Keratinocyte (primary cell): ENCODE measurements at regions not wholly inside any gene's neighbourhood (a gene's known extent, or its start where the extent isn't known, plus 50 kb on each side); places are given as distances from the start of the nearest gene placed in this dataset.

Experiments used
- DNase-seq: peaks from one replicate; pipeline ENCODE4 v3.0.0-alpha.2; 2011; ENCODE audit warnings: low read depth, missing footprints, low spot score
- FAIRE-seq: peaks from 2 replicates; lab custom pipeline; 2011; peaks lifted over from hg19 to GRCh38; lab: Jason Lieb, UNC
- H2AFZ ChIP-seq: 2 replicates; pipeline ENCODE4 v1.6.0; 2012; ENCODE audit warnings: low read length, control low read depth, inconsistent platforms; ENCODE audit not compliant: control insufficient read depth
- H3K27ac ChIP-seq: 2 replicates; pipeline ENCODE4 v1.5.1; 2011; ENCODE audit warnings: low read length; ENCODE audit not compliant: control insufficient read depth, insufficient read depth
- H3K27me3 ChIP-seq: 3 replicates; pipeline ENCODE4 v1.6.0; 2011; ENCODE audit warnings: low read length; ENCODE audit not compliant: control insufficient read depth, insufficient read depth; ENCODE audit errors: extremely low read depth
- H3K36me3 ChIP-seq, 2 experiments: 2 replicates in 1 of 2; 3 replicates in 1 of 2; pipeline ENCODE4 v1.5.1; 2011; ENCODE audit warnings: low read length in 2 of 2, mild to moderate bottlenecking in 1 of 2; ENCODE audit not compliant: control insufficient read depth in 2 of 2, insufficient read depth in 2 of 2; ENCODE audit errors: extremely low read depth in 1 of 2
- H3K4me1 ChIP-seq: 3 replicates; pipeline ENCODE4 v1.5.1; 2011; ENCODE audit warnings: low read length; ENCODE audit not compliant: control insufficient read depth, insufficient read depth; ENCODE audit errors: extremely low read depth
- H3K4me2 ChIP-seq: 3 replicates; pipeline ENCODE4 v1.6.0; 2011; ENCODE audit warnings: low read depth, low read length; ENCODE audit not compliant: control insufficient read depth, insufficient read depth; ENCODE audit errors: extremely low read depth
- H3K4me3 ChIP-seq, 3 experiments: fragments of 200-600 bp in 1 of 3; sonication (generic) in 1 of 3; 2 replicates in 2 of 3; 3 replicates in 1 of 3; pipeline ENCODE4 v1.5.1; 2011 to 2016; ENCODE audit warnings: low read length in 3 of 3, mild to moderate bottlenecking in 3 of 3, control low read depth in 2 of 3, inconsistent platforms in 1 of 3, low read depth in 1 of 3, mixed read lengths in 1 of 3, mixed run types in 1 of 3, moderate library complexity in 1 of 3; ENCODE audit not compliant: control insufficient read depth in 2 of 3, insufficient read depth in 2 of 3; ENCODE audit errors: extremely low read depth in 1 of 3
- H3K79me2 ChIP-seq: 2 replicates; pipeline ENCODE4 v1.6.0; 2012; ENCODE audit warnings: low read length; ENCODE audit not compliant: control insufficient read depth, insufficient read depth
- H3K9ac ChIP-seq: 3 replicates; pipeline ENCODE4 v1.6.0; 2011; ENCODE audit warnings: low read length; ENCODE audit not compliant: control insufficient read depth, insufficient read depth; ENCODE audit errors: extremely low read depth
- H3K9me1 ChIP-seq: 3 replicates; pipeline ENCODE4 v1.6.0; 2011; ENCODE audit warnings: low read length; ENCODE audit not compliant: control insufficient read depth, insufficient read depth; ENCODE audit errors: extremely low read depth
- H3K9me3 ChIP-seq: 2 replicates; pipeline ENCODE4 v1.5.1; 2012; ENCODE audit warnings: low read depth, low read length; ENCODE audit not compliant: control insufficient read depth
- H4K20me1 ChIP-seq: 3 replicates; pipeline ENCODE4 v1.6.0; 2011; ENCODE audit warnings: low read length; ENCODE audit not compliant: control insufficient read depth, insufficient read depth; ENCODE audit errors: extremely low read depth
- EZH2 ChIP-seq: IDR thresholded peaks from one replicate; pipeline ENCODE4 v1.6.1; 2012; ENCODE audit warnings: inconsistent platforms, mild to moderate bottlenecking, low read length, moderate library complexity
- dilution Hi-C: fragments of 300-500 bp; cut with MboI; formaldehyde crosslinking; loops from one replicate; pipeline ENCODE4 v1.7.0; 2020; ENCODE audit warnings: low sequenced_read_pairs; ENCODE audit not compliant: extremely low pct_ligation_motif_present
- TF ChIP-seq, protein P1 (sequence below), 3 experiments: IDR thresholded peaks in 1 of 3; conservative IDR thresholded peaks in 1 of 3; optimal IDR thresholded peaks in 1 of 3; 2 replicates in 2 of 3; 3 replicates in 1 of 3; pipeline versions ENCODE3 to v1.5.1; 2011; ENCODE audit warnings: low read length in 3 of 3, mild to moderate bottlenecking in 3 of 3, moderate library complexity in 2 of 3, control low read depth in 1 of 3, inconsistent platforms in 1 of 3; ENCODE audit not compliant: insufficient read depth in 2 of 3; ENCODE audit errors: extremely low read depth in 1 of 3

DNA sequence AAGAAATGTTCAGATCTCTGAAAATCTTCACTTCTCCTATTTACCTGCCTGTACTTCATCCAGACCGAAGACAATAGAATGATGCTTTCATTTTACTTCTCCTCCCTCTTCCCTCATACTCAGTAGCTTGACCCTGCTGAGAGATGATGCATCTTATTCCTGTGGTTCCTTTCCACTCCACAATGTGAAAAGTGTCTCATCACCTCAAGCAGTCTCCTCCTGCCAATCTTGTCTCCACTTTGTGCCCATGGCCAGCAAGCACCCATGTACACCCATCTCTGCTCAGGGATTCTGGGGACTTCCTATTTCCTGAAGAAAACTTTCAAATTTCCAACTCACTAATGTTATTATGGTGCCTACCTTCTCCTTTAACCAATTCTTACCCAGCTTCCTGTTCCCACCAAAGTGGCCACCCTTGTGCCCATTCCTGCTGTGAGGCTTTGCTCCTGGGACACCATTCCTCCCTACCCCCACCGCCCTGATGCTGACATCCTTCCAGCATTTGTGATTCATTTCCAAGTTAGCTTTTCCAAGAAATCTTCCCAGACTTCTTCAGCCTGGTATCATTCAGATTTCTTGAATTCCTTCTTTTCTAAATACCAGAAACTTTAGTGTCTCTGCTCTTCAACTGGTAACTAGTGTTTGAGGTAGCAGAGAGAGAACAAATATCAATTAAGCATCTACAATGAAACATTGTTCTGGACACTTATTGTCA is 212.5 kb downstream of the POSTN start:
- Histone ChIP-seq H3K4me3 (no peak overlapping the region), H3K36me3 (no peaks in the 10 kb centered on the region), H3K27me3 (no peaks in the 10 kb centered on the region), H4K20me1 (no peaks in the 10 kb centered on the region), H3K4me2 (no peak overlapping the region), H3K79me2 (no peaks in the 10 kb centered on the region), H3K9me3 (no peaks in the 10 kb centered on the region), H3K27ac (no peak overlapping the region), H3K9ac (no peak overlapping the region), H3K9me1 (no peaks in the 10 kb centered on the region), H2AFZ (no peak overlapping the region), H3K4me1 (no peaks in the 10 kb centered on the region)
- FAIRE-seq: no peak
- DNase-seq: no peak
- dilution Hi-C loops: no loop called here
- TF ChIP-seq EZH2: no peak
- TF ChIP-seq, protein P1, sequence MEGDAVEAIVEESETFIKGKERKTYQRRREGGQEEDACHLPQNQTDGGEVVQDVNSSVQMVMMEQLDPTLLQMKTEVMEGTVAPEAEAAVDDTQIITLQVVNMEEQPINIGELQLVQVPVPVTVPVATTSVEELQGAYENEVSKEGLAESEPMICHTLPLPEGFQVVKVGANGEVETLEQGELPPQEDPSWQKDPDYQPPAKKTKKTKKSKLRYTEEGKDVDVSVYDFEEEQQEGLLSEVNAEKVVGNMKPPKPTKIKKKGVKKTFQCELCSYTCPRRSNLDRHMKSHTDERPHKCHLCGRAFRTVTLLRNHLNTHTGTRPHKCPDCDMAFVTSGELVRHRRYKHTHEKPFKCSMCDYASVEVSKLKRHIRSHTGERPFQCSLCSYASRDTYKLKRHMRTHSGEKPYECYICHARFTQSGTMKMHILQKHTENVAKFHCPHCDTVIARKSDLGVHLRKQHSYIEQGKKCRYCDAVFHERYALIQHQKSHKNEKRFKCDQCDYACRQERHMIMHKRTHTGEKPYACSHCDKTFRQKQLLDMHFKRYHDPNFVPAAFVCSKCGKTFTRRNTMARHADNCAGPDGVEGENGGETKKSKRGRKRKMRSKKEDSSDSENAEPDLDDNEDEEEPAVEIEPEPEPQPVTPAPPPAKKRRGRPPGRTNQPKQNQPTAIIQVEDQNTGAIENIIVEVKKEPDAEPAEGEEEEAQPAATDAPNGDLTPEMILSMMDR (optimal IDR thresholded peaks at IDR 0.05 in 1 of 3, IDR thresholded peaks at IDR 0.05 in 1 of 3, conservative IDR thresholded peaks at IDR 0.05 in 1 of 3; ENCODE audit: extremely low read depth in 1 of 3, insufficient read depth in 2 of 3, low read length in 3 of 3): no peak

DNA sequence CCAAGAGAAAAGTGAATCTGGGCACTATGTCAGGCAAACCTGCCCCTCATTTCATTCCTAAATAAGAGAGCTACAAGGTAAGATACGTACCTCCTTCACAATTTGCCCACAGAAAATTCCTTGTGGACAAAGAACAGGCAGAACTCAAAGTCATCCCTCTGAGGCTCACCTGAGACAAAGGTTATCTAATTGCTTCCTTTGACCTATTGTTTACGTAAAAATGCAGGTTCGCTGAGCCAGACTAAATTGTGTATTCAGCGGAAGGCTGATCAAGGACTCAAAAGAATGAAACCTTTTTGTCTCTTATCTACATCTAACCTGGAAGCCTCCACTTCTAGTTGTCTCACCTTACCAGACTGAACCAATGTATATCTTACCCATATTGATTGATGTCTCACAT is 213.3 kb downstream of the POSTN start:
- no peaks in the 10 kb centered on the region for H4K20me1 ChIP-seq
- dilution Hi-C loops: no loop called here

More for the DNA sequence above, 213.3 kb downstream of the POSTN start:
- H3K4me1 ChIP-seq: no peaks in the 10 kb centered on the region
- H3K9me1 ChIP-seq: no peaks in the 10 kb centered on the region
- no peak overlapping the region for H3K9ac ChIP-seq
- DNase-seq (no peak), FAIRE-seq (no peak)
- H3K9me3 ChIP-seq: no peaks in the 10 kb centered on the region
- no peaks in the 10 kb centered on the region for H3K27me3 ChIP-seq
- TF ChIP-seq, protein P1 (optimal IDR thresholded peaks at IDR 0.05 in 1 of 3, IDR thresholded peaks at IDR 0.05 in 1 of 3, conservative IDR thresholded peaks at IDR 0.05 in 1 of 3; ENCODE audit: extremely low read depth in 1 of 3, insufficient read depth in 2 of 3, low read length in 3 of 3): no peak
- TF ChIP-seq EZH2: no peak
- no peak overlapping the region for H3K27ac ChIP-seq
- no peaks in the 10 kb centered on the region for H3K36me3 ChIP-seq
- H3K4me2 ChIP-seq: no peak overlapping the region
- H2AFZ ChIP-seq: no peak overlapping the region
- H3K4me3 ChIP-seq: no peak overlapping the region
- H3K79me2 ChIP-seq: no peaks in the 10 kb centered on the region
